GM12892 (cell line): ENCODE measurements at regions not wholly inside any gene's neighbourhood (a gene's known extent, or its start where the extent isn't known, plus 50 kb on each side); places are given as distances from the start of the nearest gene placed in this dataset.

Experiments
- DNase-seq: peaks from one replicate; pipeline ENCODE4 v3.0.0; 2011; ENCODE audit not compliant: insufficient read length
- FAIRE-seq: peaks from 2 replicates; lab custom pipeline; 2011; peaks lifted over from hg19 to GRCh38; lab: Jason Lieb, UNC
- POLR2A ChIP-seq: IDR thresholded peaks from 2 replicates; pipeline ENCODE4 v1.6.1; 2011; ENCODE audit warnings: low read depth, low read length, control low read depth
- POLR2AphosphoS5 ChIP-seq: IDR thresholded peaks from 2 replicates; pipeline ENCODE4 v1.6.1; 2011; ENCODE audit warnings: low read depth, low read length, control low read depth
- TAF1 ChIP-seq: IDR thresholded peaks from 2 replicates; pipeline ENCODE4 v1.6.1; 2011; ENCODE audit warnings: low read depth, mild to moderate bottlenecking, control low read depth, low read length, borderline replicate concordance

DNA sequence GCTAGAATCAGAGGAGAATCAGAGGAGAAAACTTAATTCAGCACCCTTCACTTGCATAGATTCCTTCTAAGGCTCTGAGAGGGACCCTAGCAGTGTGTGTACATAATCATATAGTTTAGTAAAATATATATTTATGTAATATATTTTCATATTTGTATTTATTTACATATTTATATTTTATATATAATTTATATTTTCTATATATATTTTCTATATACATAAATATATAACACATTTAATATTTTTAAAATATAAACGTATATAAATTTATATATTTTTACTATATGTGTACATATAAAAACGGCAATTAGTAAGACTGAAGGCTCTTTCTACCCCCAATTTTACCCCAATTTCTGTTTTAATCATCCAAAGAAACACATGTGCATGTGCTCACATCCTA, 80.3 kb downstream of the NXPE2 start:
- no peak for FAIRE-seq
- DNase-seq, result no peak
- TF ChIP-seq TAF1, result no peak
- no peak for TF ChIP-seq POLR2AphosphoS5
- no peak for TF ChIP-seq POLR2A

DNA sequence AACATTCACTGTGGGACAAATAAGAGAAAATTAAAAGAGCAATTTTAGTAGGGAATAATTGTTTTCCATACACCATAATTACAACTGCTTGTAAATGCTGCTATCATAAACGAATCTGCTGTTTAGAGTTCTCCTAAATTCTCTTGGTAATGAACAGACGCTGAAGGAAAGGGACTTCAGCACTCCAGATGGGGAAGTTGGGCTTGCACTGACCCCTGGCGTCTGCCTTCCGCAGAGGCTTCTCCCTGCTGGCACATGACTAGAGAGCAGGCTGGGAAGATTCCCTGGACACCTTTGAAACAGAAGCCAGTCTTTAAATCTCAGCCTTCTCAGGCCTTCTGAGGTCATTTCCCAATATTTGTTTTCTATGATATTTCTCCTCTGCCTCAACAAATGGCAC, 84.1 kb downstream of the NXPE2 start:
- TF ChIP-seq POLR2AphosphoS5 (no peak), POLR2A (no peak), TAF1 (no peak)
- no peak for DNase-seq
- FAIRE-seq, result peak; percentile 42

DNA sequence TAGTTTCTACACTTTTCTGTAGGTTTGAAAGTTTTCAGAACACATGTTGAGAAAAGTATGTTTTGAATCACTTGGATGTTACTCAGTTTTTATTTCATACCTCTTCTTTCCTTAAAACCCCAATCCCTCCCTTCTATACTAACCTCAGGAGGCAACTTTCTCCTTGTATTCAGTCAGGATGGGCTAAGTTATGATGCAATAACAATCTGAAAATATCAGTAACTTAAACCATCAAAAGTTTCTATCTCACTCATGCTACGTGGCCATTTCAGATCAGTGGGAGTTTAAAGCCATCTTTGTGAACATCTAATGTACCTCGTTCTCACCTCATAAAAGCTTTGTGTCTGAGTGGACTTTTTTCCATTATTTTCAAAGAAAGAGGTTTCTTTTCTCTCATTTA, 86.2 kb downstream of the NXPE2 start:
- TF ChIP-seq TAF1 (no peak), POLR2AphosphoS5 (no peak), POLR2A (no peak)
- DNase-seq (no peak), FAIRE-seq (no peak)

DNA sequence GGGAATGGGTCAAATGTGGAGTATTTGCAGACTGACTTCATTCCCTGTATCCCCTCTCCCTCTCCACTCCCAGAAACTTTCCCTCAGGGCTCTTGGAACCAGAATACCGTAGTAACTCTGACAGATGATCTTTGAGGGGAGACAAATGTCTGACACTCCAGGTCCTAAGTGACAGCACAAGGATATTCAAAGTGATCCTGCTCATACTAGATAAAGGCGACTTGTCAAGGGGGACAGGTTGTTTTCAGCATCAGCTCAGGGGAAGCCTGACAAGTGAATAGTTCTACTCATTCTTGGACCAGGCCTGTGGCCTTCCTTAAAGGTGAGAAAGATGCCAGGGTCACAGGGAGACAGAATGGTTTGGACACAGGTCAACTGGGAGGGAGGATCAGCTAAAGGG, 92.8 kb downstream of the NXPE2 start:
- FAIRE-seq, result no peak
- no peak for DNase-seq
- TF ChIP-seq POLR2AphosphoS5, result no peak
- TF ChIP-seq TAF1, result no peak
- TF ChIP-seq POLR2A, result no peak

DNA sequence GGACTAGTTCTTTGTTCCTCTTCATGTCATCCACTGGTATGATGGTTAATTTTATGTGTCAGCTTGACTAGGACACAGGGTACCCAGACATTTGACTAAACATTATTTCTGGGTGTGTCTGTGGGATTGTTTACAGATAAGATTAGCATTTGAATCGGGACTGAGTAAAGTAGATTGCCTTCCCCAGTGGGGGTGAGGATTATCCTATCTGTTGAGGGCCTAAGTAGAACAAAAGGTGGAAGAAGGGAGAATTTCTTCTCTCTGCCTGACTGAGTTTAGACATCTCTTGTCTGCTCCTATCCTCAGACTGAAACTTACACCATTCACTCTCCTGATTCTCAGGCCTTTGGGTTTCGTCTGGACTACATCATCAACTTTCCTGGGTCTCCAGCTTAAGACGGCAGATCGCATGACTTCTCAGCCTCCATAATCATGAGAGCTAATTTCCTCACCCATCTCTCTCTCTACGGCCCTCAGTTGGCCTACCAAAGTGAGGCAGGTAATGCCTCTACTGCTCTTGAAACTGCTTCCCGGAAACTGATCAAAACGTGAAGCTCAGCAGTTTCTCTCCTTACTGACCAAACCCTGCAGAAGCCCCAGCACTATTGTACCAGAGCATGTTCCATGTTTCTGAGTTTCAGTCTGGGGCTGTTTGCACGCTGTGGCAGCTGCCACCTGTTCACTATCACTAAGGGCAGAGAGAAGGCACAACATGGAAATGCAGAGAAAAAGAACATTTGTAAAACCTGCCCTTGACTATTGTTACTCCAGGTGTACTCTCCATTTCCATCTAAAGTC, 95.4 kb downstream of the NXPE2 start:
- DNase-seq (no peak), FAIRE-seq (no peak)
- TF ChIP-seq POLR2A, result no peak
- TF ChIP-seq POLR2AphosphoS5, result no peak
- no peak for TF ChIP-seq TAF1

DNA sequence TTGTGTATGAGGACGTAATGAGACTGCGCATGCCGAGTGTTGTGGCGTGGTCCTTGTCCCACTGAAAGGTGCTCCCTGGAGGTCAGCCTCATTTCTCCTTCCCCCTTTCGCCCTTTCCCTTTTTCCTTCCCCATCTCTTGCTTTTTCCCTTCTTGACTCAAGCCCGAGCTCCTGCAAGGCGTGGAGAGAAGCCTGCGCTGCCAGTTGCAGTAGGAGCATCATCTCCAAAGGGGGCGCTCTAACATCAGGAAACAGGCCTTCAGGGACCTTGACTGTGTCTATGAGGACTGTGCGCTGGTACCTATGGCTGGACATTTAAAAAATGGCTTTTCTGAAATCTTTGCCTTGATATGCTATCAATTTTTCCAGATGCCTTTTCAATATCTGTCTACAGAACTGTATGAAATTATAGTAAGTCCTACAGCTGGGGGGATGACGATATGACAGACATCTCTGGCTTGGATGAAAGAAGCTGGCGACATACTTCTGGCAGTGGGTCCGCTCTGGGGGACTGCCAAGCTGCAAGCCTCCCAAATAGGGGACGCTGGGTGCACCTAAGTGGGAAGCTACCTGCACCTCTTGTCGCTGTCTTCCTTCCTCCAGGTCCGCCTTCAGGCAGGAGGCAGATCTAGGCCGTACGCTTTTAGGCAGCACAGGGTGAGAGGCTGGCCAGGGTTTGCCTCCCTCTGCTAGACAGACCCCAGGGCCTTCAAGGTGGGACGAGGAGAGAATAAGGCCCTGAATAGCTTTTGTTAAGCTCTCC, 96.5 kb downstream of the NXPE2 start:
- FAIRE-seq, result peak; percentile 9
- TF ChIP-seq TAF1 (no peak), POLR2AphosphoS5 (no peak), POLR2A (no peak)
- DNase-seq, result no peak

DNA sequence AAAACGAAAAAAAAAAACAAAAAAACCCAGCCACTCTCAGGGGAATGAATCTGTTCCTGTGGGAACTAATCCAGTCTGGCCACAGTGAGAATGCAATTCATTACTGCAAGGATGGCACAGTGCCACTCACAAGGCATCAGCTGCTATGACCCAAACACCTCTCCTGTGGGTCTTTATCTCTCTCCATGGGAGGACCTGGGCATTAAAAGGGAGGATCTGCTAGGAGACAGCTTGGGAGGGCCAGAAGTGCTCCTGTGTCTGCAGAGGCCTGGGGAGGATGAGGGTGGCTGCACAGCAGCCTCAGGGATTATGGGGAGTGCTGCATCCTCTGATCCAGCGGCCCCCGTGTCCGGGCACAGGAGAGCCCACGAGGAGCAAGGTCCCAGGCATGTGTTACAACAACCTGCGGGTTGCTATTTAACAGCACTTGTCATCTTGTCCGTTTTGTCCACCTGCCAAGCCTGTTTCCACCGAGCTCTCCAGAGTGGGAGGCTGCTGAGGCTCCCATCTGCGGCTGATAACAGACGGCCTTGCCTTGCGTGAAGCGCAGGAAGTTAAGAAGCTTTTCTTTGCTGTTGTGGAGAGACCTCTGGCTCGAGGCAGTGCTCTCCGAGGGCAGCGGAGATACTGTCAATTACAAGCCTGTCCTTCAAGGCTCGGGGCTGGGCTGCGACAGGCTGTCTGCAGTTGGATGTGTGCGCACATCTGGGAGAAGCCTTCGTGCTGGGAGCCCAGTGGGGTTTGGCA, 97.7 kb downstream of the NXPE2 start:
- FAIRE-seq, result no peak
- no peak for DNase-seq
- no peak for TF ChIP-seq POLR2A
- no peak for TF ChIP-seq TAF1
- no peak for TF ChIP-seq POLR2AphosphoS5

DNA sequence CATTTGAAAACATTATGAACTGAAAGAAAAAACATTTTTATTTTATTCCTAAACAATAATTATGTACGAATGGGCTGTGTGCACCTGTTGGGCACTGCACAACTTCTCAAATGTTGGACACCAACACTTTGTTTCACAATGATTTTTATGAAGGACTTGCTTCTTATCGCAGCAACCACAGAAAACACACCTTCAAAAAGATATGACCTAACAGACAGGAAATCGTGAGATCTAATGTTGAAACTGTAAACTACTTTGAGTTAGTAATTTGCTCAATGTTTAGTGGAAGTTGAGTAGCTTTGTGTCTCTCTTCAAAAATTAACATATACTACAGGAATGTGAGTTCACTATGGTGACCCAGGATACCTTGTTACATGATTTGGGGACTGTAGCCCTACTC, 98.6 kb downstream of the NXPE2 start:
- TF ChIP-seq POLR2A (no peak), TAF1 (no peak), POLR2AphosphoS5 (no peak)
- FAIRE-seq, result no peak
- DNase-seq, result no peak

DNA sequence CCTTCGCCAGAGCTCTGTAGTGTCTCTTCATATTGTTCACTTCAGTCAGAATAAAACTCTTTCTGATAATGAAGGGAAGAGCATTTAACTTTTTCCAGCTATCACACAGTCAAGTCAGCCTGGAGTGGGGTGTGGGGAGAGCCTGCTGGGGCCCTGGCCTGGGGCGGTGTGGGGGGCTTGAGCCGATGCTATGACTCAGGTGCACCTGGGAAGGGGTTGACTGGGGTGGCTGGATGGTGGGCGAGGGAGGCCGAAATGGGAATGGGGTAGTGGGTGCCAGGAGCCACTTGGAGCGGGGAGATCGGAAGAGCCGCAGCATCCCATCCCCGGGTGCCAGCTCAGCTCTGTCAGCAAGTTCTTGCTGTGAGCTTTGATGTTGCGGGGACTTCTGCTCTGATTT, 100.9 kb downstream of the NXPE2 start:
- TF ChIP-seq POLR2A (no peak), POLR2AphosphoS5 (no peak), TAF1 (no peak)
- DNase-seq (no peak), FAIRE-seq (no peak)

DNA sequence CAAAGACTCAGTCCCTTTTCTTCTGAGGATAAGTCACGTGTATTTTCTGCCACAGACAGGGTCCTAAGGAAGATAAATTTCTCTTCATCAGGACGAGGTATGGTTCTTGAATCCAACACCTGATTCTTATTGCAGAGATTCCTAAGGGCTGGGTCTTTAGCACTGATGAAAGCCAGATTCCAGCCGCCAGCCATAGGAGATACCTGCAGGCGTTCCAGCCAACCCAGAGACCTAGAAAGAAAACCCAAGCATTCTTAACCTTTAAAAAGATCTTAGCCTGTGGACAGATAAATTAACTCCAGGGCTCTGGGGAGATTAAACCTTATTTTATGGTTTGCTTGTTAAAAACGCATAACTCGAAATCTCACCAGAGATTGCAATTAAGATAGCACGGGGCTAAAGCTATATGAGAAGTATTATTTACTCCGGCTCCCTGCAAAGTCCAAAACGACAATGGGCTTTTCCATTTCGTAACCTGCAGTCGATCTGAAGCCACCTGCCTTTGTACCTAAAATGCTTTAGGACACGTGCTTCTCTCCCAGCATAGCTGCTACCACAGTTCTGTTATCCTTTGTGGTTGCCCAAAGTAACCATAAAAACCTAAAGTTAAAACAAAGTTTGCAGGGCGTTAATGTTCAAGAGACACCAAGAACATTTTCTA, 104.5 kb downstream of the NXPE2 start:
- FAIRE-seq, result no peak
- DNase-seq, result no peak
- TF ChIP-seq TAF1 (no peak), POLR2A (no peak), POLR2AphosphoS5 (no peak)

DNA sequence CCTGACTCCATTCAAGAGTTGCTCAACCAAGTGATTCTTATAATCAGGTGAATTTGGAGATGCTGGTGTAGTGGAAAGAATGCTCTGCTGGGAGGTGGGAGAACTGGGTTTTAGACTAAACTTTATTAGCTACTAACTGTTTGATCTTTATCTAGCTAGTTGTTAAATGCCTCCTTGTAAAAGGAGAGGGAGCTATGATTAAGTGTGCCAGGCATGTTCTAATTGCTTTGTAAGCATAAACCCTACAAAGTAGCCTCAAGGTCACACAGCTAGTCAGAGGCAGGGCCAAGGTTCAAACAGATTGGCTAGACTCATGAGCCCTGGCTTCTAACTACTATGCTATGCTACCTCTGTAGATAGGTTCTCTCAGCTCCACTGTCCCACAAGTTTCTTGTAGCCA, 105.5 kb downstream of the NXPE2 start:
- FAIRE-seq (no peak), DNase-seq (no peak)
- no peak for TF ChIP-seq TAF1
- no peak for TF ChIP-seq POLR2AphosphoS5
- no peak for TF ChIP-seq POLR2A

DNA sequence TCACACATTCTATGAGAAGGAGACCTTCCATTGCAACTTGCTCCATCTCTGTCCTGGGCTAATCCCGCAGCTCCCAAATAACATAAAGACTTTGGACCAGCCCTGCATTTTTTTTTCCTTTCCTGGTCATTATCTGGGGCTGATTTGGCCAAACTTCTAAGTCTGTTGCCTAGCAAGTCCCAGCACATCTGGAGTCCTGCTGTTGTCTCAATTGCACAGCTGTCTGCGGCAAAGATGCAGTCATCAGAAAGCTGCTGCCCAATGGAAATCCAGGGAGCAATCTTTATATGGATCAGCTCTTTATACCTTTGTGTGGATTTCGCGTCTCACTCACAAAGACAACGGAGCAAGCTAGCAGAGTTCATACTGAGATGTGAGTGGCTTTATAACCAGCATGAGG, 105.9 kb downstream of the NXPE2 start:
- DNase-seq (no peak), FAIRE-seq (no peak)
- TF ChIP-seq TAF1 (no peak), POLR2AphosphoS5 (no peak), POLR2A (no peak)
